GM12875 (cell line): ENCODE measurements at regions not wholly inside any gene's neighbourhood (a gene's known extent, or its start where the extent isn't known, plus 50 kb on each side); places are given as distances from the start of the nearest gene placed in this dataset.

ENCODE experiments used
- H3K4me3 ChIP-seq: one replicate; pipeline ENCODE4 v1.5.1; 2011; ENCODE audit warnings: low read depth, low read length, control low read depth
- TF ChIP-seq, protein P1 (sequence below): IDR thresholded peaks from 2 replicates; pipeline ENCODE4 v1.5.1; 2011; ENCODE audit warnings: low read depth, mild to moderate bottlenecking, control low read depth, inconsistent platforms, low read length, moderate library complexity, borderline replicate concordance; ENCODE audit not compliant: insufficient read depth

DNA sequence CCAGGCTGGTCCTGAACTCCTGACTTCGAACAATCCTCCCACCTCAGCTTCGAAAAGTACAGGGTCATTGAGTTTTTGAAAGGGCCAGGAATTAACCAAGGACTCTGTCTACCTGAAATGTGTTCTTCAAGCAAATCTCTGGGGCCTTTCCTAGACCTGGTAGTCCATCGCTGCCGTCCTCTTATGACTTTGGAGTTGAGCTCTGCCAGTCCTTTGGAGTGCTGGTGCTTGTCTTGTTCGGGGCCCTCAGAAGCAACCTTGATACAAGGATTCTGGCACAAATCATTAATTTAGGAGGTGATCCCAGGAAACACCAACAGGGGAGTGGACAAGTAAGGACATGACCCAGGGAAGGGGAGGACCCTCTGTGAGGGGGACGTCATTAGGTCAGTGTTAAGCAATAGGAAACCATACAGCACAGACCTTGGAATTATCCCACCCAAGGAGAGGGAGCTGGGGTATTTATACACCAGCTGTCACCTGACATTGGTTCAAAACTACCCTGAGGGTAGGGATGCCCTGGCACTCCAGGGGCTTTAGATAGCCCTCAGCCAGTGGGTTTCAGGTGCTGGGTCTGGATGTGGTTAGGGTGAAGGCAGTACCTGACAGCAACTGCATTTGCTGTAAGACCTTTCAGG, 187.2 kb downstream of the FOXL1 start:
- H3K4me3 ChIP-seq, result no peak overlapping the region
- TF ChIP-seq, protein P1, sequence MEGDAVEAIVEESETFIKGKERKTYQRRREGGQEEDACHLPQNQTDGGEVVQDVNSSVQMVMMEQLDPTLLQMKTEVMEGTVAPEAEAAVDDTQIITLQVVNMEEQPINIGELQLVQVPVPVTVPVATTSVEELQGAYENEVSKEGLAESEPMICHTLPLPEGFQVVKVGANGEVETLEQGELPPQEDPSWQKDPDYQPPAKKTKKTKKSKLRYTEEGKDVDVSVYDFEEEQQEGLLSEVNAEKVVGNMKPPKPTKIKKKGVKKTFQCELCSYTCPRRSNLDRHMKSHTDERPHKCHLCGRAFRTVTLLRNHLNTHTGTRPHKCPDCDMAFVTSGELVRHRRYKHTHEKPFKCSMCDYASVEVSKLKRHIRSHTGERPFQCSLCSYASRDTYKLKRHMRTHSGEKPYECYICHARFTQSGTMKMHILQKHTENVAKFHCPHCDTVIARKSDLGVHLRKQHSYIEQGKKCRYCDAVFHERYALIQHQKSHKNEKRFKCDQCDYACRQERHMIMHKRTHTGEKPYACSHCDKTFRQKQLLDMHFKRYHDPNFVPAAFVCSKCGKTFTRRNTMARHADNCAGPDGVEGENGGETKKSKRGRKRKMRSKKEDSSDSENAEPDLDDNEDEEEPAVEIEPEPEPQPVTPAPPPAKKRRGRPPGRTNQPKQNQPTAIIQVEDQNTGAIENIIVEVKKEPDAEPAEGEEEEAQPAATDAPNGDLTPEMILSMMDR, result no peak

DNA sequence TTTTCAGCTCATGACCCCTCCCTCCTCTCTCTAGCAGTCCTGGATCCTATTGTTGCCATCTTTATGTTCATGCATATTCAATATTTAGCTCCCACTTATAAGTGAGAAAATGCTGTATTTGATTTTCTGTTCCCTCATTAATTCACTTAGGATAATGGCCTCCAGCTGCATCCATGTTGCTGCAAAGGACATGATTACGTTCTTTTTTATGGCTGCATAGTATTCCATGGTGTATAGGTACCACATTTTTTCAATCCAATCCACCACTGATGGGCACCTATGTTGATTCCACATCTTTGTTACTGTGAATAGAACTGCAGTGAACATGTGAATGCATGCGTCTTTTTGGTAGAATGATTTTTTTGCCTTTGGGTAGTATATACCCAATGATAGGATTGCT, 188.4 kb downstream of the FOXL1 start:
- TF ChIP-seq, protein P1, result no peak
- no peak overlapping the region for H3K4me3 ChIP-seq

DNA sequence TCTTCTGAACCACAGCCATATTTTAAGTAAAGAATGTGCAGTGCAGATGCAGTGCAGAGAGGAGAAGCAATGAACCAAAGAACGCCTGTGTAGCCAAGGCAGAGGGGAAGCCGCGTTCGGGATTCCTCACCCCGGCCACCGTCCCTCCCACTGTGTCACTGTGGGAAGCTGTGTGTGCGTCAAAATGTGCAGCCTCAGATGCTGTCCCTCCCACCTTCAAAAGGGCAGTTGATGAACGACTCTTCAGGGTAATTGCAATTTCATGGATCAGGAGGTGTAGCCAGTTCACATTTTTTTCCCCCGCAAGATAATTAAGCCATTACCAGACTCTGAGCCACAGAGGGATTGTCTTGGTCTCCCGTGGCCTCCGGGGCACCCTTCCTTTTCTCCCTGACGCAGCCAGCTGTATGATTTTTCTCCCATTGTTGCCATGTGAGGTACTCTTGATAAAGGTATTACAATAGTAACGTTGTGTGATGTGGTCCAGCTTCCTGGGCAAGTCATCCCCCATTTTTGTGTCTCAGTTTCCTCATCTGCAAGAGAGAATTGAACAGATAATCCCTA, 190.0 kb downstream of the FOXL1 start:
- H3K4me3 ChIP-seq, result no peak overlapping the region
- TF ChIP-seq, protein P1, result no peak

DNA sequence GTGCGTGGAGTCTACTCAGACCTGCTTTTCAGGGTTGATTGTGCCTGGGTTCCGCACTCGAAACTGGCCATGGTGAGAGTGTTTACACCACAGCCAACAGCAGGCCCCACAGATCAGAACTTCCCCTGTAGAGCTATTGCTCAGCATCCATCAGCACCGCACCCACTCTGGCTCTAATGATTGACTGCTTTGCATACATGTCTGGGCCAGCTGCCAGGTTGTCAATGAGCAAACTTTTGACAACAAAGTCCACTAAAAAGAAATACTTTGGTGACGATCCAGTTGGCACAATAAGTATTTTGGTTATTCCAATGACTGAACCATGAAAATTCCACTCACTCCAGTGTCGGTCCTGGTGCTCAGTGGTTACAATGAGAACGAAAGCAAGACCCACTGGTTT, 190.7 kb downstream of the FOXL1 start:
- no peak overlapping the region for H3K4me3 ChIP-seq
- TF ChIP-seq, protein P1, result no peak

DNA sequence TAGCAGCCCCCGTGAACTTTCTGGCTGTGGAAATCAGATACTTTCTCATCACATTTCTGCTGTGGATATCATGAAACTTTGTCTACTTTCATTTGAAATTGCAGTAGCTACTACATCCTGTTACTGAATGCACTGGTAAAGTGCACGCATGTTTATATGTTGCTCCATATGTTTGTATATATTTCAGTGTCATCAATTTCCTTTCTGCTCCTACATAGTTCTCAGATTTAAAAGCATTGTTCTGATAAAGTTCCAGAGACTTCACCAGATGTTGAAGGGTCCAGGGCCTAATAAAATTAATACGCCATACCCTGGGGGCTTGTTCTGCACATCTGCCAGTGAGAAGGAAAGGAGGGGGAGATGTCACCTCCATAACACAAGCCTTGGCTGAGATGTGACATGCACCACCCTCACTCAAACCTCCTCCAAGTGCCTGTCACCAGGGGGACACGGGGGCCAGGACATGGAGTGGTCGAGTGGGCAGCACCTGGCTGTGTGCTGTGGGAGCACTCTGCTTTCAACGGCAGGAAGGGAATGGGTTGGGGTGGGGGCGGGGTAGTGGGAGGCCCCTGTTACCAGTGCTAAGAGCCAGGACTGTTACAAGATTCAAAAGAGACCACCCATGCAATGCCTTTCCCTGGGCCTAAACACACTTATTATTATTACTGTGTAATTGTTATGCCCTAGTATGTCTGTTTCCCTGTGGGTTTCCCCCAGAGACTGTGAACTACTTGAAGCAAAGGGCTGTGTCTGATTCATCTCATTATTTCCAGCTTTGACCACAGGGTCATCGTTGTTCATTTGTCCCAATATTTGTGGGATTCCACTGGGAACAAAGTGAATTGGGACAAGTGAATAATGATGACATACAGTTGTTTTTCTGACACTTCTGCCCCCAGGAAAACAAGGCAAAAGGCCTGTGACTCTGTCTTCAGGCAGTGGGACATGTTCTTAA, 193.4 kb downstream of the FOXL1 start:
- H3K4me3 ChIP-seq, result no peak overlapping the region
- TF ChIP-seq, protein P1, result no peak

DNA sequence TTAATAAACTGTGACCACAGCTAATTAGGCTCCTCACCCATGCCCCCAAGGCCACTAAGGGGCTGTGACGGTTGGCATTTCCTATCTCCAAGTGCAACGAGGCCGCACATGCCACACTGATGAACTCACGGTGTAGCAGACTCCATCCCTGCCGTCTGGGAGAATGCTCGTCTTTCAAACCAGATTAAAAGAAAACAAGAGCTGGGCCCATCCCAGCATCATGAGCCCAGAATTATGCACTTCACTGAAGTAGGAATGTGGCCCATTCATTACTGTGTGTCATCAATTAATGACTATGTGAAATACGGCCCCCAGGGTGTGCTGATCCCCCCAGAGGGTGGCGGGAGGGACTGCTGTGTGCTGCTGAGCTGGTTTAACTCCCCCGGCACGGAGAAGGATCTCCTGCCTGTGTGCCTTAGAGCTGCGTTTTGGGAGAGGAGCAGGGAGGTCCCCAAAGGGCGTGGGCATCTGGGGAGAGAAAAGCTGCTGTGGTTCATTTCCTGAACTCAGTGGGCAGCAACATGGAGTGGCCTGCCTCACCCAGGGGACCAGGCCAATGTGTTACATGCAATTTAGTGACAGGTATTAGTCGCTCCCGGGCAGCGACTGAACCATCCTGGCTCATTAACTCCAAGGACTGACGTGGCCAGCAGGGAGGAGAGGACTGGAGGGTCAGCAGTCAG, 194.5 kb downstream of the FOXL1 start:
- TF ChIP-seq, protein P1, result no peak
- H3K4me3 ChIP-seq, result no peak overlapping the region
